ENCODE measurements at regions not wholly inside any gene's neighbourhood (a gene's known extent, or its start where the extent isn't known, plus 50 kb on each side); places are given as distances from the start of the nearest gene placed in this dataset.
A peak's percentile ranks its signal among the peaks of the same experiment; 100 is the strongest.
"Not testable (repeated sequence)": the region's sequence is repeated elsewhere in the genome, so short reads cannot be mapped to it uniquely, and the experiment has no call there.

GRCh38 chr21:5217933-5218332, 5303.4 kb upstream of the TPTE start:
- H3K4me1 ChIP-seq (ENCODE audit: insufficient read depth, low read length, severe bottlenecking); H3K4me3 ChIP-seq (ENCODE audit: low read depth, low read length, poor library complexity, severe bottlenecking); H3K36me3 ChIP-seq (ENCODE audit: insufficient read depth, low read length); H3K4me2 ChIP-seq (ENCODE audit: low read length); H3F3A ChIP-seq (ENCODE audit: insufficient read depth, low read length); H3K9me2 ChIP-seq (ENCODE audit: low read depth, low read length); H2AFZ ChIP-seq (ENCODE audit: low read length); H3K27ac ChIP-seq (ENCODE audit: low read depth, low read length, poor library complexity, severe bottlenecking); H3K9me3 ChIP-seq (ENCODE audit: low read length); H3K9ac ChIP-seq (ENCODE audit: low read length); H3K27me3 ChIP-seq (ENCODE audit: insufficient read depth, low read length); H3K79me2 ChIP-seq (ENCODE audit: insufficient read depth, low read length); H4K20me1 ChIP-seq (ENCODE audit: insufficient read depth, low read length): not testable (repeated sequence)

DNA sequence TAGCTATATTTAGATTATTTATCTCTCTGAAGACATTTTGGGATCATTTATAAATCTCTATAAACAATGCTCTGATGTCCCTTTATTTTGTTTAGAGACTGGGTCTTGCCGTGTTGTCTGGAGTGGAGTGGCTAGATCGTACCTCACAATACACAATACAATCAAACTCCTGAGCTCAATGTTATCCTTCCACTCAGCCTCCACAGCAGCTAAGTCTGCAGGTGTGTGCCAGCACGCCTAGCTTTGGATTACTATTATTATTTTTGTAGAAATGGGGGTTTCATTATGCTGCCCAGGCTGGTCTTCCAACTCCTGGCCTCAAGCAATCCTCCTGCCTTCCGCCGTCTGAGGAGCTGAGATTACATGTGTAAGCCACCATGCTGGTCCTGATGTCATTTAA, 5301.4 kb upstream of the TPTE start:
- H3K9me3 ChIP-seq (ENCODE audit: low read length); H3K9ac ChIP-seq (ENCODE audit: low read length); H3K36me3 ChIP-seq (ENCODE audit: insufficient read depth, low read length); H3K4me2 ChIP-seq (ENCODE audit: low read length); H3K9me2 ChIP-seq (ENCODE audit: low read depth, low read length); H3K4me1 ChIP-seq (ENCODE audit: insufficient read depth, low read length, severe bottlenecking); H3K4me3 ChIP-seq (ENCODE audit: low read depth, low read length, poor library complexity, severe bottlenecking); H2AFZ ChIP-seq (ENCODE audit: low read length); H4K20me1 ChIP-seq (ENCODE audit: insufficient read depth, low read length); H3K27me3 ChIP-seq (ENCODE audit: insufficient read depth, low read length); H3K27ac ChIP-seq (ENCODE audit: low read depth, low read length, poor library complexity, severe bottlenecking); H3F3A ChIP-seq (ENCODE audit: insufficient read depth, low read length); H3K79me2 ChIP-seq (ENCODE audit: insufficient read depth, low read length): not testable (repeated sequence)

DNA sequence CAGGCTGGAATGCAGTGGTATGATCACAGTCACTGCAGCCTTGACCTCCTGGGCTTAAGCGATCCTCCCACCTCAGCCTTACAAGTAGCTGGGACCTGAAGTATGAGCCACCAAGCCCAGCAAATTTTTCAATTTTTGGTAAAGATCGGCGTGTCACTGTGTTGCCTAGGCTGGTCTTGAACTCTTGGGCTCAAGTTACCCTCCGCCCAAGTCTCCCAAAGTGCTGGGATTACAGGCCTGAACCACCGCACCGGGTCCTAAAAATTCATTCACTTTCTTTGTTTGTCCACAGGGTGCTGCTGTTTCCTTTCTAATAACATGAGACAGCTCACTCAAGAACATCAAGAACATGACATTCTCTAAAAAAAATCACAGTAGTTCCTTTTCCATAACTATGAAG, 5300.9 kb upstream of the TPTE start:
- H3K79me2 ChIP-seq (ENCODE audit: insufficient read depth, low read length); H3K27me3 ChIP-seq (ENCODE audit: insufficient read depth, low read length); H3K4me1 ChIP-seq (ENCODE audit: insufficient read depth, low read length, severe bottlenecking); H3K4me2 ChIP-seq (ENCODE audit: low read length); H3K36me3 ChIP-seq (ENCODE audit: insufficient read depth, low read length); H3K9me3 ChIP-seq (ENCODE audit: low read length); H3K9ac ChIP-seq (ENCODE audit: low read length); H2AFZ ChIP-seq (ENCODE audit: low read length); H3K4me3 ChIP-seq (ENCODE audit: low read depth, low read length, poor library complexity, severe bottlenecking); H3K9me2 ChIP-seq (ENCODE audit: low read depth, low read length); H3F3A ChIP-seq (ENCODE audit: insufficient read depth, low read length); H4K20me1 ChIP-seq (ENCODE audit: insufficient read depth, low read length); H3K27ac ChIP-seq (ENCODE audit: low read depth, low read length, poor library complexity, severe bottlenecking): not testable (repeated sequence)
- TF ChIP-seq, protein P1, sequence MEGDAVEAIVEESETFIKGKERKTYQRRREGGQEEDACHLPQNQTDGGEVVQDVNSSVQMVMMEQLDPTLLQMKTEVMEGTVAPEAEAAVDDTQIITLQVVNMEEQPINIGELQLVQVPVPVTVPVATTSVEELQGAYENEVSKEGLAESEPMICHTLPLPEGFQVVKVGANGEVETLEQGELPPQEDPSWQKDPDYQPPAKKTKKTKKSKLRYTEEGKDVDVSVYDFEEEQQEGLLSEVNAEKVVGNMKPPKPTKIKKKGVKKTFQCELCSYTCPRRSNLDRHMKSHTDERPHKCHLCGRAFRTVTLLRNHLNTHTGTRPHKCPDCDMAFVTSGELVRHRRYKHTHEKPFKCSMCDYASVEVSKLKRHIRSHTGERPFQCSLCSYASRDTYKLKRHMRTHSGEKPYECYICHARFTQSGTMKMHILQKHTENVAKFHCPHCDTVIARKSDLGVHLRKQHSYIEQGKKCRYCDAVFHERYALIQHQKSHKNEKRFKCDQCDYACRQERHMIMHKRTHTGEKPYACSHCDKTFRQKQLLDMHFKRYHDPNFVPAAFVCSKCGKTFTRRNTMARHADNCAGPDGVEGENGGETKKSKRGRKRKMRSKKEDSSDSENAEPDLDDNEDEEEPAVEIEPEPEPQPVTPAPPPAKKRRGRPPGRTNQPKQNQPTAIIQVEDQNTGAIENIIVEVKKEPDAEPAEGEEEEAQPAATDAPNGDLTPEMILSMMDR (IDR thresholded peaks at IDR 0.05; ENCODE audit: low read length) = peak; percentile 61

GRCh38 chr21:5221458-5222050, 5299.8 kb upstream of the TPTE start:
- not testable (repeated sequence) for H3K27ac ChIP-seq (ENCODE audit: low read depth, low read length, poor library complexity, severe bottlenecking); H3K4me1 ChIP-seq (ENCODE audit: insufficient read depth, low read length, severe bottlenecking); H3K4me2 ChIP-seq (ENCODE audit: low read length); H3K9ac ChIP-seq (ENCODE audit: low read length); H3F3A ChIP-seq (ENCODE audit: insufficient read depth, low read length); H3K9me2 ChIP-seq (ENCODE audit: low read depth, low read length); H4K20me1 ChIP-seq (ENCODE audit: insufficient read depth, low read length); H3K9me3 ChIP-seq (ENCODE audit: low read length); H3K79me2 ChIP-seq (ENCODE audit: insufficient read depth, low read length); H3K27me3 ChIP-seq (ENCODE audit: insufficient read depth, low read length); H3K4me3 ChIP-seq (ENCODE audit: low read depth, low read length, poor library complexity, severe bottlenecking); H3K36me3 ChIP-seq (ENCODE audit: insufficient read depth, low read length); H2AFZ ChIP-seq (ENCODE audit: low read length)

- not testable (repeated sequence) for H3F3A ChIP-seq (ENCODE audit: insufficient read depth, low read length); H2AFZ ChIP-seq (ENCODE audit: low read length); H3K4me2 ChIP-seq (ENCODE audit: low read length); H3K4me1 ChIP-seq (ENCODE audit: insufficient read depth, low read length, severe bottlenecking); H3K9ac ChIP-seq (ENCODE audit: low read length); H3K27ac ChIP-seq (ENCODE audit: low read depth, low read length, poor library complexity, severe bottlenecking); H3K36me3 ChIP-seq (ENCODE audit: insufficient read depth, low read length); H3K79me2 ChIP-seq (ENCODE audit: insufficient read depth, low read length); H3K27me3 ChIP-seq (ENCODE audit: insufficient read depth, low read length); H3K4me3 ChIP-seq (ENCODE audit: low read depth, low read length, poor library complexity, severe bottlenecking); H3K9me2 ChIP-seq (ENCODE audit: low read depth, low read length); H4K20me1 ChIP-seq (ENCODE audit: insufficient read depth, low read length); H3K9me3 ChIP-seq (ENCODE audit: low read length)
These were observed 5298.2 kb upstream of the TPTE start for GRCh38 chr21:5222996-5223782.

DNA sequence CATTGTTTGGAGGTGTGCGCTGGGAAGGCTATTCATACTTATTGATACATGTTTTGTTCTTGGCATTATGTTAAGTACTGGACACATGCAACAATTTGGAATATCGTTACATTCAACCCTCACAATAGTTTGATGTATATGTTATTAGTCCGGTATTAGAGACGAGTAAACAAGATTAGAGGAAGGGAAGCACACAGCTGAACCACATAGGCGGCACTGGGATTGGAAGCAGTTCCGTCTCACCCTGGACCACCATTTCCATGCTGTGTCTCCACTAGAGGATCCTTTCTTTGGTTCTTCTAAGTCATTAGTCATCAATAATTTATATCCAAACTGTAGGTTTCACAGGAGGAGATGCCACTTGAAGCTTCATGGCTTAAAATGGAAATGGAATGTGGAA, 5297.2 kb upstream of the TPTE start:
- H3K27ac ChIP-seq (ENCODE audit: low read depth, low read length, poor library complexity, severe bottlenecking); H3K36me3 ChIP-seq (ENCODE audit: insufficient read depth, low read length); H3K9me2 ChIP-seq (ENCODE audit: low read depth, low read length); H3K27me3 ChIP-seq (ENCODE audit: insufficient read depth, low read length); H3F3A ChIP-seq (ENCODE audit: insufficient read depth, low read length); H3K4me3 ChIP-seq (ENCODE audit: low read depth, low read length, poor library complexity, severe bottlenecking); H3K9me3 ChIP-seq (ENCODE audit: low read length); H3K79me2 ChIP-seq (ENCODE audit: insufficient read depth, low read length); H3K4me1 ChIP-seq (ENCODE audit: insufficient read depth, low read length, severe bottlenecking); H3K9ac ChIP-seq (ENCODE audit: low read length); H3K4me2 ChIP-seq (ENCODE audit: low read length); H4K20me1 ChIP-seq (ENCODE audit: insufficient read depth, low read length); H2AFZ ChIP-seq (ENCODE audit: low read length): not testable (repeated sequence)

DNA sequence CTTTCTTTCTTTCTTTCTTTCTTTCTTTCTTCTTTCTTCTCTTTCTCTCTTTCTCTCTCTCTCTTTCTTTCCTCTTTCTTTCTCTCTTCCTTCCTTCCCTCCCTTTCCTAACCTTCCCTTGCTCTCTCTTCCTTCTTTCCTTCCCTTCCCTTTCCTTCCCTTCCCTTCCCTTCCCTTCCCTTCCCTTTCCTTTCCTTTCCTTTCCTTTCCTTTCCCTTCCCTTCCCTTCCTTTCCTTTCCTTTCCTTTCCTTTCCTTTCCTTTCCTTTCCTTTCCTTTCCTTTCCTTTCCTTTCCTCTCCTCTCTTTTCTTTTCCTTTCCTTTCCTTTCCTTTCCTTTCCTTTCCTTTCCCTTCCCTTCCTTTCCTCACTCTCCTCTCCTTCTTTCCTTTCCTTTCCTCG, 5294.1 kb upstream of the TPTE start:
- not testable (repeated sequence) for H3K27ac ChIP-seq (ENCODE audit: low read depth, low read length, poor library complexity, severe bottlenecking); H3K4me2 ChIP-seq (ENCODE audit: low read length); H3F3A ChIP-seq (ENCODE audit: insufficient read depth, low read length); H3K36me3 ChIP-seq (ENCODE audit: insufficient read depth, low read length); H2AFZ ChIP-seq (ENCODE audit: low read length); H3K79me2 ChIP-seq (ENCODE audit: insufficient read depth, low read length); H4K20me1 ChIP-seq (ENCODE audit: insufficient read depth, low read length); H3K9ac ChIP-seq (ENCODE audit: low read length); H3K27me3 ChIP-seq (ENCODE audit: insufficient read depth, low read length); H3K4me3 ChIP-seq (ENCODE audit: low read depth, low read length, poor library complexity, severe bottlenecking); H3K9me2 ChIP-seq (ENCODE audit: low read depth, low read length); H3K4me1 ChIP-seq (ENCODE audit: insufficient read depth, low read length, severe bottlenecking); H3K9me3 ChIP-seq (ENCODE audit: low read length)

Measured in OCI-LY1 (cell line).